ENCODE measurements at regions not wholly inside any gene's neighbourhood (a gene's known extent, or its start where the extent isn't known, plus 50 kb on each side); places are given as distances from the start of the nearest gene placed in this dataset.

DNA sequence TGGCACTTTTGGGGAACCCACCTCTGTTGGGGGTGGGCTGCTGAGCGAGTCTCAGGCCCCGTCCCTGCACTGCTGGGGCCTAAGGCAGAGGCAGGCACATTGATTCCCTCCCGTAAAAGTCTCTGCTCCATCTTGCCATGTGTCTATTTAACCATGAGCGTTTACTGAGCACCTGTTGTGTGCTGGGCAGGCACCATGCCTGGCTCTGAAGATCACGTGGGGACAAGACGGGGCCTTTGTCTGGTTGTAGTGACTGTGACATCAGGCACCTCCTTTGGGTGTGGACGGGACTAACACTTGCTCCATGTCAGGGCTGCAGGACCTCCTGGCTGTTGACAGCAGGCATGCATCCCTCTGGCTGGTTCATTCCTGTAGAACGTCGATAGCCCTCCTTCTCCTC is 204.7 kb upstream of the CIBAR2 start:
- TF ChIP-seq, protein P1, sequence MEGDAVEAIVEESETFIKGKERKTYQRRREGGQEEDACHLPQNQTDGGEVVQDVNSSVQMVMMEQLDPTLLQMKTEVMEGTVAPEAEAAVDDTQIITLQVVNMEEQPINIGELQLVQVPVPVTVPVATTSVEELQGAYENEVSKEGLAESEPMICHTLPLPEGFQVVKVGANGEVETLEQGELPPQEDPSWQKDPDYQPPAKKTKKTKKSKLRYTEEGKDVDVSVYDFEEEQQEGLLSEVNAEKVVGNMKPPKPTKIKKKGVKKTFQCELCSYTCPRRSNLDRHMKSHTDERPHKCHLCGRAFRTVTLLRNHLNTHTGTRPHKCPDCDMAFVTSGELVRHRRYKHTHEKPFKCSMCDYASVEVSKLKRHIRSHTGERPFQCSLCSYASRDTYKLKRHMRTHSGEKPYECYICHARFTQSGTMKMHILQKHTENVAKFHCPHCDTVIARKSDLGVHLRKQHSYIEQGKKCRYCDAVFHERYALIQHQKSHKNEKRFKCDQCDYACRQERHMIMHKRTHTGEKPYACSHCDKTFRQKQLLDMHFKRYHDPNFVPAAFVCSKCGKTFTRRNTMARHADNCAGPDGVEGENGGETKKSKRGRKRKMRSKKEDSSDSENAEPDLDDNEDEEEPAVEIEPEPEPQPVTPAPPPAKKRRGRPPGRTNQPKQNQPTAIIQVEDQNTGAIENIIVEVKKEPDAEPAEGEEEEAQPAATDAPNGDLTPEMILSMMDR (IDR thresholded peaks at IDR 0.05; ENCODE audit: low read depth, low read length, poor library complexity, severe bottlenecking) = no peak
- TF ChIP-seq EZH2phosphoT487 (IDR thresholded peaks at IDR 0.05; ENCODE audit: borderline replicate concordance, low read length) = no peak
